ENCODE measurements at regions not wholly inside any gene's neighbourhood (a gene's known extent, or its start where the extent isn't known, plus 50 kb on each side); places are given as distances from the start of the nearest gene placed in this dataset.

- no peak for TF ChIP-seq CTCF (IDR thresholded peaks at IDR 0.05)
- TF ChIP-seq POLR2AphosphoS5 (IDR thresholded peaks at IDR 0.05; ENCODE audit: insufficient read depth in 1 of 2, low read depth in 1 of 2): no peak
- TF ChIP-seq POLR2A (IDR thresholded peaks at IDR 0.05): no peak
Observed at GRCh38 chr6:66057034-66057433, 350.0 kb upstream of the EYS start.

All from vagina (tissue), 2 donors.